ENCODE measurements at regions not wholly inside any gene's neighbourhood (a gene's known extent, or its start where the extent isn't known, plus 50 kb on each side); places are given as distances from the start of the nearest gene placed in this dataset.
A peak's percentile ranks its signal among the peaks of the same experiment; 100 is the strongest.

- Histone ChIP-seq H3K27me3 (replicated peaks; ENCODE audit: control insufficient read depth, insufficient read depth, low read length) (no peaks in the 10 kb centered on the region), H3K36me3 (ENCODE audit: control insufficient read depth, insufficient read depth, low read length) (no peaks in the 10 kb centered on the region), H3K4me3 (replicated peaks; ENCODE audit: low read depth, low read length) (no peak overlapping the region)
- DNase-seq (ENCODE audit: extremely low read depth, insufficient read length): no peak
- no peak for TF ChIP-seq CTCF (IDR thresholded peaks at IDR 0.05; ENCODE audit: insufficient read depth, low read length, poor library complexity, severe bottlenecking)
Measured at GRCh38 chr3:79847928-79848327, 80.1 kb upstream of the ROBO1 start.

- Histone ChIP-seq H3K27me3 (replicated peaks; ENCODE audit: control insufficient read depth, insufficient read depth, low read length) (no peaks in the 10 kb centered on the region), H3K4me3 (replicated peaks; ENCODE audit: low read depth, low read length) (no peak overlapping the region), H3K36me3 (ENCODE audit: control insufficient read depth, insufficient read depth, low read length) (no peaks in the 10 kb centered on the region)
- no peak for DNase-seq (ENCODE audit: extremely low read depth, insufficient read length)
- TF ChIP-seq CTCF (IDR thresholded peaks at IDR 0.05; ENCODE audit: insufficient read depth, low read length, poor library complexity, severe bottlenecking): peak; percentile 27
Measured at GRCh38 chr3:79846148-79846933, 78.5 kb upstream of the ROBO1 start.

GRCh38 chr3:79845546-79845945 lies 77.7 kb upstream of the ROBO1 start:
- no peak overlapping the region for H3K4me3 ChIP-seq (replicated peaks; ENCODE audit: low read depth, low read length)
- TF ChIP-seq CTCF (IDR thresholded peaks at IDR 0.05; ENCODE audit: insufficient read depth, low read length, poor library complexity, severe bottlenecking): no peak
- no peaks in the 10 kb centered on the region for H3K27me3 ChIP-seq (replicated peaks; ENCODE audit: control insufficient read depth, insufficient read depth, low read length)
- H3K36me3 ChIP-seq (ENCODE audit: control insufficient read depth, insufficient read depth, low read length): no peaks in the 10 kb centered on the region
- no peak for DNase-seq (ENCODE audit: extremely low read depth, insufficient read length)

GRCh38 chr3:79844176-79844575 lies 76.4 kb upstream of the ROBO1 start:
- Histone ChIP-seq H3K4me3 (replicated peaks; ENCODE audit: low read depth, low read length) (no peak overlapping the region), H3K36me3 (ENCODE audit: control insufficient read depth, insufficient read depth, low read length) (no peaks in the 10 kb centered on the region), H3K27me3 (replicated peaks; ENCODE audit: control insufficient read depth, insufficient read depth, low read length) (no peaks in the 10 kb centered on the region)
- DNase-seq (ENCODE audit: extremely low read depth, insufficient read length): no peak
- no peak for TF ChIP-seq CTCF (IDR thresholded peaks at IDR 0.05; ENCODE audit: insufficient read depth, low read length, poor library complexity, severe bottlenecking)

GRCh38 chr3:79843180-79843579 lies 75.4 kb upstream of the ROBO1 start:
- H3K27me3 ChIP-seq (replicated peaks; ENCODE audit: control insufficient read depth, insufficient read depth, low read length): no peaks in the 10 kb centered on the region
- no peak for DNase-seq (ENCODE audit: extremely low read depth, insufficient read length)
- H3K36me3 ChIP-seq (ENCODE audit: control insufficient read depth, insufficient read depth, low read length): no peaks in the 10 kb centered on the region
- H3K4me3 ChIP-seq (replicated peaks; ENCODE audit: low read depth, low read length): no peak overlapping the region
- no peak for TF ChIP-seq CTCF (IDR thresholded peaks at IDR 0.05; ENCODE audit: insufficient read depth, low read length, poor library complexity, severe bottlenecking)

Data from GM06990 (cell line).